ENCODE measurements at regions not wholly inside any gene's neighbourhood (a gene's known extent, or its start where the extent isn't known, plus 50 kb on each side); places are given as distances from the start of the nearest gene placed in this dataset.

GRCh38 chr10:45197816-45198485, 117.5 kb downstream of the OR13A1 start:
- no peaks in the 10 kb centered on the region for H3K9me3 ChIP-seq
- no peak for ATAC-seq
- H3K4me1 ChIP-seq (ENCODE audit: low read depth): no peaks in the 10 kb centered on the region
- intact Hi-C loops (cut with DNase I, micrococcal nuclease): no loop called here
- H3K4me3 ChIP-seq: no peak overlapping the region
- DNase-seq: no peak
- H3K36me3 ChIP-seq (ENCODE audit: low read depth): no peaks in the 10 kb centered on the region
- no peak for TF ChIP-seq CTCF (IDR thresholded peaks at IDR 0.05)

- no peak for TF ChIP-seq CTCF (IDR thresholded peaks at IDR 0.05)
- intact Hi-C loops (cut with DNase I, micrococcal nuclease): no loop called here
- Histone ChIP-seq H3K9me3 (no peaks in the 10 kb centered on the region), H3K4me3 (no peak overlapping the region), H3K36me3 (ENCODE audit: low read depth) (no peaks in the 10 kb centered on the region), H3K4me1 (ENCODE audit: low read depth) (no peaks in the 10 kb centered on the region)
- ATAC-seq (no peak), DNase-seq (no peak)
Measured at GRCh38 chr10:45198486-45199204, 116.8 kb downstream of the OR13A1 start.

GRCh38 chr10:45199205-45199740, 116.1 kb downstream of the OR13A1 start:
- Histone ChIP-seq H3K36me3 (ENCODE audit: low read depth) (no peaks in the 10 kb centered on the region), H3K4me3 (no peak overlapping the region), H3K4me1 (ENCODE audit: low read depth) (no peaks in the 10 kb centered on the region), H3K9me3 (no peaks in the 10 kb centered on the region)
- DNase-seq (no peak), ATAC-seq (no peak)
- TF ChIP-seq CTCF (IDR thresholded peaks at IDR 0.05): no peak
- intact Hi-C loops (cut with DNase I, micrococcal nuclease): no loop called here

- intact Hi-C loops (cut with DNase I, micrococcal nuclease): no loop called here
- H3K36me3 ChIP-seq (ENCODE audit: low read depth): no peaks in the 10 kb centered on the region
Measured at GRCh38 chr10:45201271-45201670, 114.1 kb downstream of the OR13A1 start.

GRCh38 chr10:45202242-45202641, 113.2 kb downstream of the OR13A1 start:
- H3K4me3 ChIP-seq: no peak overlapping the region
- H3K9me3 ChIP-seq: no peaks in the 10 kb centered on the region
- intact Hi-C loops (cut with DNase I, micrococcal nuclease): no loop called here
- H3K36me3 ChIP-seq (ENCODE audit: low read depth): no peaks in the 10 kb centered on the region
- no peak for TF ChIP-seq CTCF (IDR thresholded peaks at IDR 0.05)
- ATAC-seq: no peak
- DNase-seq: no peak
- H3K4me1 ChIP-seq (ENCODE audit: low read depth): no peaks in the 10 kb centered on the region

More at GRCh38 chr10:45201271-45201670, 114.1 kb downstream of the OR13A1 start:
- DNase-seq: no peak
- ATAC-seq: no peak
- H3K4me1 ChIP-seq (ENCODE audit: low read depth): no peaks in the 10 kb centered on the region
- TF ChIP-seq CTCF (IDR thresholded peaks at IDR 0.05): no peak
- no peak overlapping the region for H3K4me3 ChIP-seq
- no peaks in the 10 kb centered on the region for H3K9me3 ChIP-seq

All from mucosa of descending colon (tissue), 3 donors.